ENCODE measurements at regions not wholly inside any gene's neighbourhood (a gene's known extent, or its start where the extent isn't known, plus 50 kb on each side); places are given as distances from the start of the nearest gene placed in this dataset.

- Mint-ChIP-seq H3K9me3 (ENCODE audit: unreplicated experiment) (no peaks in the 10 kb centered on the region), H3K27ac (ENCODE audit: unreplicated experiment) (no peak overlapping the region), H3K4me1 (ENCODE audit: unreplicated experiment) (peaks cover 5% of the 10 kb centered on the region), H3K27me3 (ENCODE audit: unreplicated experiment) (peaks cover 3% of the 10 kb centered on the region), H3K36me3 (ENCODE audit: low read depth, unreplicated experiment) (peaks cover 5% of the 10 kb centered on the region), H3K4me3 (ENCODE audit: unreplicated experiment) (peak overlapping the region; percentile 25)
- DNase-seq (ENCODE audit: low spot score) = no peak
- TF ChIP-seq CTCF (IDR thresholded peaks at IDR 0.05; ENCODE audit: unreplicated experiment) = no peak
Observed at GRCh38 chr1:31521761-31522555, 54.4 kb upstream of the TINAGL1 start.

- H3K4me3 Mint-ChIP-seq (ENCODE audit: unreplicated experiment) = no peak overlapping the region
- H3K27ac Mint-ChIP-seq (ENCODE audit: unreplicated experiment) = no peak overlapping the region
- TF ChIP-seq CTCF (IDR thresholded peaks at IDR 0.05; ENCODE audit: unreplicated experiment) = no peak
- DNase-seq (ENCODE audit: low spot score) = no peak
- H3K4me1 Mint-ChIP-seq (ENCODE audit: unreplicated experiment) = peaks cover 5% of the 10 kb centered on the region
- H3K9me3 Mint-ChIP-seq (ENCODE audit: unreplicated experiment) = no peaks in the 10 kb centered on the region
- peaks cover 5% of the 10 kb centered on the region for H3K36me3 Mint-ChIP-seq (ENCODE audit: low read depth, unreplicated experiment)
- H3K27me3 Mint-ChIP-seq (ENCODE audit: unreplicated experiment) = peaks cover 3% of the 10 kb centered on the region
Observed at GRCh38 chr1:31522556-31522845, 53.8 kb upstream of the TINAGL1 start.

- TF ChIP-seq CTCF (IDR thresholded peaks at IDR 0.05; ENCODE audit: unreplicated experiment) = no peak
- Mint-ChIP-seq H3K4me3 (ENCODE audit: unreplicated experiment) (no peak overlapping the region), H3K27me3 (ENCODE audit: unreplicated experiment) (peaks cover 3% of the 10 kb centered on the region), H3K27ac (ENCODE audit: unreplicated experiment) (no peak overlapping the region), H3K36me3 (ENCODE audit: low read depth, unreplicated experiment) (peaks cover 5% of the 10 kb centered on the region), H3K9me3 (ENCODE audit: unreplicated experiment) (no peaks in the 10 kb centered on the region), H3K4me1 (ENCODE audit: unreplicated experiment) (peaks cover 5% of the 10 kb centered on the region)
- DNase-seq (ENCODE audit: low spot score) = no peak
Observed at GRCh38 chr1:31523012-31523411, 53.3 kb upstream of the TINAGL1 start.

- no peak overlapping the region for H3K27ac Mint-ChIP-seq (ENCODE audit: unreplicated experiment)
Observed at GRCh38 chr1:31523769-31524168, 52.5 kb upstream of the TINAGL1 start.

More at GRCh38 chr1:31523769-31524168, 52.5 kb upstream of the TINAGL1 start:
- Mint-ChIP-seq H3K4me3 (ENCODE audit: unreplicated experiment) (no peak overlapping the region), H3K4me1 (ENCODE audit: unreplicated experiment) (peaks cover 5% of the 10 kb centered on the region), H3K9me3 (ENCODE audit: unreplicated experiment) (no peaks in the 10 kb centered on the region), H3K27me3 (ENCODE audit: unreplicated experiment) (peaks cover 3% of the 10 kb centered on the region), H3K36me3 (ENCODE audit: low read depth, unreplicated experiment) (peaks cover 5% of the 10 kb centered on the region)
- no peak for DNase-seq (ENCODE audit: low spot score)
- TF ChIP-seq CTCF (IDR thresholded peaks at IDR 0.05; ENCODE audit: unreplicated experiment) = no peak
